T47D (cell line): ENCODE measurements at regions not wholly inside any gene's neighbourhood (a gene's known extent, or its start where the extent isn't known, plus 50 kb on each side); places are given as distances from the start of the nearest gene placed in this dataset.
A peak's percentile ranks its signal among the peaks of the same experiment; 100 is the strongest.

ENCODE experiments used
- DNase-seq, 2 experiments: peaks; one replicate each; pipeline versions ENCODE4 v3.0.0 to v3.0.0-alpha.2; 2011 to 2012; ENCODE audit warnings: low read depth in 1 of 2, low spot score in 1 of 2
- JUND ChIP-seq: IDR thresholded peaks from 2 replicates; pipeline ENCODE4 v1.6.1; 2012; ENCODE audit warnings: low read depth
- in situ Hi-C: cut with HindIII; loops from 2 replicates; pipeline ENCODE4 v1.10.0; 2016; ENCODE audit warnings: low sequenced_read_pairs, low pct_unique_long_range_greater_than_20kb

GRCh38 chrX:38968344-38969216, 167.3 kb downstream of the MID1IP1 start:
- TF ChIP-seq JUND = no peak
- no peak for DNase-seq

DNA sequence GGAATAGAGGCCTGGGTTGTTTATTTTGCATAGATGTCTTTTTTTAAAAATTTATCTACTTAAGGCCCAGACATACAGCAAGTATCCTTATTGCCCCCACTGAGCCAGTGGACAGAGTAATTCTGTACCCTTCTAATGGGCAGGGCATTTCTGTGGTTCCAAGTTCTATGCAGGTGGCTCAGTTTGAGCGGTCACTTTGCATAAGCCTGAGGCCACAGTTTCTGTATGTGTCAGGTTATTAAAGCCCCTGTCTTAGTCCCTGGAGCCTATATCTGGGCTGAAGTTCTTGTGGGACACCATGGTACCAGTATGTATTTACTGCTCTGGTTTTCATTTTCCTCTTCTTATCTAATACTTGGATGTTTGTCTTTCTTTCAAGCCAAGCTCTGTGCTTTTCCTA, 168.8 kb downstream of the MID1IP1 start:
- in situ Hi-C loops = no loop called here
- TF ChIP-seq JUND = no peak
- no peak for DNase-seq

More at GRCh38 chrX:38968344-38969216, 167.3 kb downstream of the MID1IP1 start:
- in situ Hi-C loops = no loop called here

- DNase-seq = no peak
- in situ Hi-C loops = no loop called here
- no peak for TF ChIP-seq JUND
Observed at GRCh38 chrX:38970845-38971244, 169.6 kb downstream of the MID1IP1 start.

DNA sequence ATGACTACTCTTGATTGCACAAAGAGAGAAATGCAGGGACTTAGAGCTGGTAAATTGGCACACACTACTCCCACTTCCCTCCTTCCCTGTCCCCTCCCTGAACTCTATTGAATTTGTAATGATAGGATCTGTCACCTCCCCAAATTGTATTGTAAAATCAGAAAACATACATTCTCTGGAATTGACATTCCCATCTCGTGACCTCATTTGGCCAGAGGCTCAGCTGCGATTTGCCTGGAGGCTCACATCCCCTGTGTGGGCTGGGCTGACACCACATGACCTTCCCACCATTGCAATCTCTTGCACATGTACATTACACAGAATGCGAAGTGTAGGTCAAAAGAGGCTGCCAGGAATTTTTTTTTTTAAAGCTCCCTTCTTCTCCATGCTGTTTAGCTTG, 172.1 kb downstream of the MID1IP1 start:
- in situ Hi-C loops = no loop called here
- peak; percentile 51; the same call in 1 of the 2 replicates for TF ChIP-seq JUND
- DNase-seq = peak in 1 of 2 experiments; percentile 28

DNA sequence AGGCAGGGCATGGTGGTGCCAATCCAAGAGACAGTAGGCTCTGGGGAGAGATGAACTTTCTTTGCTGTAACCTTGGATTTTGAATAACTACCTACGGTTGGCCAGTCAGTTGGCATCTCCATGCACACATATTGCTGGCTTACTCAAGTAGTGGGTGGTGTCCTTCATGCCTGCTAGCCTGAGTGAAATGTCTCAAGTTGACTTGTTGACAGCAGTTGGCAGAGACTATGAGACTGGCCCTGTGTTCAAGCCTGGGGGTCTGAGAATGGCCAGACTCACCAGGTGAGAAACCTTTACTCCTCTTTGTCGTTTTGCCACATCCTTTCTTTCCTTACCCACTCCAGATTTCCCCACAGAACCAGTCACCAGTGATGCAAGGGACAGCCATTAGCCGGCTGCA, 173.3 kb downstream of the MID1IP1 start:
- no peak for TF ChIP-seq JUND
- DNase-seq = no peak
- in situ Hi-C loops = no loop called here

- TF ChIP-seq JUND = no peak
- no peak for DNase-seq
- in situ Hi-C loops = no loop called here
Observed at GRCh38 chrX:38975368-38975942, 174.2 kb downstream of the MID1IP1 start.

GRCh38 chrX:38982370-38982769, 181.1 kb downstream of the MID1IP1 start:
- in situ Hi-C loops = no loop called here
- TF ChIP-seq JUND = no peak
- no peak for DNase-seq

- no peak for DNase-seq
- no peak for TF ChIP-seq JUND
- in situ Hi-C loops = no loop called here
Observed at GRCh38 chrX:38982843-38983242, 181.6 kb downstream of the MID1IP1 start.

DNA sequence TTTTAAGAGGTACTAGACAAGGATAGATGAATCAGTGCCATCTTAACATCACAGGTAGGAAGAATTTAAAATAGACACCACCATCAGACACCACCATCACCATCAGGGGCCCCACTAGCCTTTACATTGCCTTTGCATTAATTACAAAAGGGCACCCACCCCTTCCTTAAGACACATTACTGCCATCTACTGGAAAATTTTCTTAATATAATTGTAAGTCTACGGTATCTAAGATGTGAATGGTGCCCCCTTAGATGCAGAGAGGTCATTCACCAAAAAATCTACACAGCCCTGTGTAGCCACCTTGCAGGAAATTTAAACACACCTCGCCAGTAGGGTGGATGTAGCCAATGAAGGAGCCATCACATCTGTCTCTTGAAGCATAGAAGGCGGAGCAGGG, 184.1 kb downstream of the MID1IP1 start:
- peak in 1 of 2 experiments; percentile 16 for DNase-seq
- in situ Hi-C loops = no loop called here
- no peak for TF ChIP-seq JUND

DNA sequence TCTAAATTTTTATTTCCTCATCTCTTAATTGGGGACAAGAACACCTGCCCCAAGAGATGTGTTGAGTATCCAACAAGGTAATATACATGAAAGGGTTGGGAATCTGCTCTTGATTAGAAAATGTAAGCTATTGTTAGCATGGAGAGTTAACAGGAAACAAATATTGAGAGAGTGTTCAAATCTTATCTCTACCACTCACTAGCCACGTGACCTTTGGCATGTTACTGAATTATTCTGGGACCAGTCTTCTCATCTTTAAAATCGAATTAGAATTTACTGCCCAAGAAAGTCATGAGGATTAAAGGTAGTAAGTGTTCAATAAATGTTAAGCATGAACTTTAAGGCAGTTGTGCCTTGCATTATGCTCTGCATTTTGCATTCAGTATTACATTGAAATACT, 184.7 kb downstream of the MID1IP1 start:
- TF ChIP-seq JUND = no peak
- no peak for DNase-seq
- in situ Hi-C loops = no loop called here

DNA sequence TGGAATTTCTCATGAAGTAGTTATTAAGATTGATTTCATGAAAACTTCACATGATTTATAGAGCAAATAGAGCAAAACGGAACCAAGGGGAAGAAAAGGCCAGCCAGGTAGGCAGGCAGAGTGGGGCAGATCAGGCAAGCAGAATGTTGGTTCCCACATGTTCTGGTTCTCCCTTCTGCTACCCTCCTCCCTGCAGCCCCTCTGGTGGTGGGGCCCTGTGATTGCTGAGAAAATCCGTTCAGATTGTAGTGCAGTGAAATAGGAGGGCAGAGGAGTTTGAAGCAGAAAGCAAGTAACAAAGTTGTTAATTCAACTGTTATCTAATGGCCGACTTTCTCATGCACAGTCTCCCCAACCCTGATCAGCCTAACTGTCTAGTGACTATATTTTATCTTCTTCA, 185.3 kb downstream of the MID1IP1 start:
- in situ Hi-C loops = no loop called here
- DNase-seq = no peak
- no peak for TF ChIP-seq JUND

- no peak for DNase-seq
- no peak for TF ChIP-seq JUND
- in situ Hi-C loops = no loop called here
Observed at GRCh38 chrX:38987198-38987651, 186.0 kb downstream of the MID1IP1 start.

GRCh38 chrX:38988301-38988700, 187.0 kb downstream of the MID1IP1 start:
- in situ Hi-C loops = no loop called here
- no peak for TF ChIP-seq JUND

More at GRCh38 chrX:38988301-38988700, 187.0 kb downstream of the MID1IP1 start:
- no peak for DNase-seq
